Fibroblast of lung (primary cell): ENCODE measurements at regions not wholly inside any gene's neighbourhood (a gene's known extent, or its start where the extent isn't known, plus 50 kb on each side); places are given as distances from the start of the nearest gene placed in this dataset.

Source experiments
- CTCF ChIP-seq, 2 donors: IDR thresholded peaks in 1 of 2; conservative IDR thresholded peaks in 1 of 2; 1 replicate in 1 of 2; 2 replicates in 1 of 2; pipeline ENCODE4 v1.5.1; 2011 to 2012; ENCODE audit warnings: low read length in 2 of 2, control low read depth in 1 of 2, inconsistent platforms in 1 of 2, low read depth in 1 of 2, mild to moderate bottlenecking in 1 of 2
- EZH2 ChIP-seq: IDR thresholded peaks from 2 replicates; pipeline ENCODE4 v1.5.1; 2012; ENCODE audit warnings: low read length, control low read depth, mild to moderate bottlenecking; ENCODE audit errors: missing control alignments

GRCh38 chrX:69228732-69229131 is 63.5 kb upstream of the PJA1 start:
- no peak for TF ChIP-seq CTCF (conservative IDR thresholded peaks at IDR 0.05 in 1 of 2, IDR thresholded peaks at IDR 0.05 in 1 of 2; ENCODE audit: low read depth in 1 of 2, low read length in 2 of 2)
- no peak for TF ChIP-seq EZH2
